ENCODE measurements at regions not wholly inside any gene's neighbourhood (a gene's known extent, or its start where the extent isn't known, plus 50 kb on each side); places are given as distances from the start of the nearest gene placed in this dataset.

DNA sequence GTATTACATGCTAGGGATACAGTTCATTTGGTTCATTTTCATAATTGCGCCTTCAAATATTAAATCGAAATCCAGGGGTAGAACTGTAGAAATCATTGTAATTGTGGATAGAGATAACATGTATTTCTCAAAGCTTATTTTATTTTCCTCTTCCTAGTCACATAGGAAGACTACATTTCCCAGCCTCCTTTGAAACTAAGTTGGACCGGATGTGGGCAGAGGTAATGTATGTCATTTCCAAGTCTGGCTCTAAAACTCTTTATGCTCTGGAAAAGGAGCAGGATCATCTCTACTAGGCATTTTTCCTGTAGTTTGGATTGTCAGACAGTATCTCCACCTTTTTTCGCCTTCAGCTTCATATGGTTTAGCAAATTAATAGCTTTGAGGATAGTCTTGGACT is 70.1 kb upstream of the CRY1 start (continued):
- no peak for TF ChIP-seq SUZ12 (IDR thresholded peaks at IDR 0.05; ENCODE audit: low read length)
- TF ChIP-seq, protein P1, sequence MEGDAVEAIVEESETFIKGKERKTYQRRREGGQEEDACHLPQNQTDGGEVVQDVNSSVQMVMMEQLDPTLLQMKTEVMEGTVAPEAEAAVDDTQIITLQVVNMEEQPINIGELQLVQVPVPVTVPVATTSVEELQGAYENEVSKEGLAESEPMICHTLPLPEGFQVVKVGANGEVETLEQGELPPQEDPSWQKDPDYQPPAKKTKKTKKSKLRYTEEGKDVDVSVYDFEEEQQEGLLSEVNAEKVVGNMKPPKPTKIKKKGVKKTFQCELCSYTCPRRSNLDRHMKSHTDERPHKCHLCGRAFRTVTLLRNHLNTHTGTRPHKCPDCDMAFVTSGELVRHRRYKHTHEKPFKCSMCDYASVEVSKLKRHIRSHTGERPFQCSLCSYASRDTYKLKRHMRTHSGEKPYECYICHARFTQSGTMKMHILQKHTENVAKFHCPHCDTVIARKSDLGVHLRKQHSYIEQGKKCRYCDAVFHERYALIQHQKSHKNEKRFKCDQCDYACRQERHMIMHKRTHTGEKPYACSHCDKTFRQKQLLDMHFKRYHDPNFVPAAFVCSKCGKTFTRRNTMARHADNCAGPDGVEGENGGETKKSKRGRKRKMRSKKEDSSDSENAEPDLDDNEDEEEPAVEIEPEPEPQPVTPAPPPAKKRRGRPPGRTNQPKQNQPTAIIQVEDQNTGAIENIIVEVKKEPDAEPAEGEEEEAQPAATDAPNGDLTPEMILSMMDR (IDR thresholded peaks at IDR 0.05; ENCODE audit: control extremely low read depth in 1 of 3, insufficient read depth in 1 of 3, low read depth in 1 of 3, low read length in 3 of 3): no peak
- TF ChIP-seq POU5F1 (IDR thresholded peaks at IDR 0.05; ENCODE audit: low read depth, low read length): no peak

Measured in H1 (cell line).